ENCODE measurements at regions not wholly inside any gene's neighbourhood (a gene's known extent, or its start where the extent isn't known, plus 50 kb on each side); places are given as distances from the start of the nearest gene placed in this dataset.

DNA sequence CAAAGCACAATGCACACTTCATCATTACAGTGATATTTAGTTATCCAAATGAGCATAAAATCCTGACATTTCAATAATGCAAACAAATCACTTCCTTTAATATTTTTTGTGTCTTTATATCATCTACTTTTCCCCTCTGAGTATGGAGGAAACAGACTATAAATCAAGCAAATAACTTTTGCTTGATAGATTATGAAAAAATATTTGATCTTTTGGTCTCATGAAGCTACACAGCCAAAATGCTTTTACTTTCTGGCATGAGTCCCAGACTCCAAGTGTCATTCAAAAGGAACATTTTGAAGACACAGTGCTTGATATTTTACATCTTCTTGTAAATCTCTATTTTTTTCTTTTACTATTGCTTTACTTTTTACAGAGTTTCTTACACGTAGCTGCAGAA, 215.3 kb upstream of the ROBO1 start:
- TF ChIP-seq EP300 (IDR thresholded peaks at IDR 0.05) (no peak), POLR2AphosphoS5 (IDR thresholded peaks at IDR 0.05) (no peak), POLR2A (IDR thresholded peaks at IDR 0.05) (no peak)
- TF ChIP-seq, protein P1, sequence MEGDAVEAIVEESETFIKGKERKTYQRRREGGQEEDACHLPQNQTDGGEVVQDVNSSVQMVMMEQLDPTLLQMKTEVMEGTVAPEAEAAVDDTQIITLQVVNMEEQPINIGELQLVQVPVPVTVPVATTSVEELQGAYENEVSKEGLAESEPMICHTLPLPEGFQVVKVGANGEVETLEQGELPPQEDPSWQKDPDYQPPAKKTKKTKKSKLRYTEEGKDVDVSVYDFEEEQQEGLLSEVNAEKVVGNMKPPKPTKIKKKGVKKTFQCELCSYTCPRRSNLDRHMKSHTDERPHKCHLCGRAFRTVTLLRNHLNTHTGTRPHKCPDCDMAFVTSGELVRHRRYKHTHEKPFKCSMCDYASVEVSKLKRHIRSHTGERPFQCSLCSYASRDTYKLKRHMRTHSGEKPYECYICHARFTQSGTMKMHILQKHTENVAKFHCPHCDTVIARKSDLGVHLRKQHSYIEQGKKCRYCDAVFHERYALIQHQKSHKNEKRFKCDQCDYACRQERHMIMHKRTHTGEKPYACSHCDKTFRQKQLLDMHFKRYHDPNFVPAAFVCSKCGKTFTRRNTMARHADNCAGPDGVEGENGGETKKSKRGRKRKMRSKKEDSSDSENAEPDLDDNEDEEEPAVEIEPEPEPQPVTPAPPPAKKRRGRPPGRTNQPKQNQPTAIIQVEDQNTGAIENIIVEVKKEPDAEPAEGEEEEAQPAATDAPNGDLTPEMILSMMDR (IDR thresholded peaks at IDR 0.05): no peak
- ATAC-seq: no peak
- H3K9me3 ChIP-seq: no peaks in the 10 kb centered on the region
- H3K36me3 ChIP-seq: no peaks in the 10 kb centered on the region
- H3K4me3 ChIP-seq: no peak overlapping the region
- WGBS, 2 donors (ENCODE audit: low coverage in 1 of 2): 0 to 19% methylated on average over 1 of the region's 1 CpG
- H3K27ac ChIP-seq: no peak overlapping the region
- no peaks in the 10 kb centered on the region for H3K4me1 ChIP-seq
- no peaks in the 10 kb centered on the region for H3K27me3 ChIP-seq

DNA sequence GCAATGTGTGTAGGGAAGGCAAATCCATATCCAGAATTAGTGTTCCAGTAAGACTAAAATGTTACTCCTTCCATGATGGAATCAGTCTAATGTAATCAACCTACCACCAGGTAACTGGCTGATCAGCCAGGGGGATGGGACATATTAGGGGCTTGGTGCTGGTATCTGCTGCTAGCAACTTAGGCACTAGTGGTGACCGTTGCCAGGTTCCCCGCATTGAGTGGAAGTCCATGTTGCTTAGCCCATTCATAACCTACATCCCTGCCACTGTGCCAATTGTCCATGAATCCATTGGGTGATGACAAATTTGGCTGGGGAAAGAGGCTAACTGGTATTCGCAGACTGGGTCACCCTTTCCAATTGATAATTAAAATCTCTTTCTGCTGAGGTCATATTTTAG, 212.2 kb upstream of the ROBO1 start:
- WGBS, 2 donors (ENCODE audit: low coverage in 1 of 2): 75 to 93% methylated on average over 1 to 3 of the region's 3 CpGs
- no peak for ATAC-seq
- H3K36me3 ChIP-seq: no peaks in the 10 kb centered on the region
- TF ChIP-seq, protein P1 (IDR thresholded peaks at IDR 0.05): no peak
- no peak for TF ChIP-seq EP300 (IDR thresholded peaks at IDR 0.05)
- no peak for TF ChIP-seq POLR2A (IDR thresholded peaks at IDR 0.05)
- no peak for TF ChIP-seq POLR2AphosphoS5 (IDR thresholded peaks at IDR 0.05)
- H3K27me3 ChIP-seq: no peaks in the 10 kb centered on the region
- H3K4me1 ChIP-seq: no peaks in the 10 kb centered on the region
- no peak overlapping the region for H3K4me3 ChIP-seq
- H3K9me3 ChIP-seq: no peaks in the 10 kb centered on the region
- H3K27ac ChIP-seq: no peak overlapping the region

DNA sequence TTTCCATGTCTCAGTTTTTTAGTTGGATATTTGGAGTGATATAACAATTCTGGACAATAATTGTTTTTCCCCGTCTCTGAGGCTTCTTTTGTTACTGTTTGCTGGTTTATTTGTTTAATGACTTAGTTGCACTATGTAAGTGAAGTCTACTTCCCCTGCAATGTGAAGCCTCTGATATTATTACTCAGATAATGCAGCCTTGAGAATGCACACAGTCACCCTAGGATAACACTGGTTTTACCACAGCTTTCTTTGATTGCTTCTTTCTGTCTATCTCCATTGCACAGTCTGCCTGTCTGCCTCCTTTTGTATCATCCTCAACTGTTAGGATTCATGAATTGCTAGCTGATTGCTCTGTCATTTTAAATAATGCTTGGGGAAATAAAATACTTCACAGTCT, 208.7 kb upstream of the ROBO1 start:
- no peaks in the 10 kb centered on the region for H3K27me3 ChIP-seq
- H3K4me1 ChIP-seq: no peaks in the 10 kb centered on the region
- no peak overlapping the region for H3K4me3 ChIP-seq
- no peaks in the 10 kb centered on the region for H3K9me3 ChIP-seq
- WGBS, 2 donors (ENCODE audit: low coverage in 1 of 2): 78% methylated on average over 1 of the region's 1 CpG; no CpG with 5 or more reads in 1 of the 2 donors
- TF ChIP-seq POLR2A (IDR thresholded peaks at IDR 0.05) (no peak), EP300 (IDR thresholded peaks at IDR 0.05) (no peak), POLR2AphosphoS5 (IDR thresholded peaks at IDR 0.05) (no peak)
- TF ChIP-seq, protein P1 (IDR thresholded peaks at IDR 0.05): no peak
- ATAC-seq: no peak
- no peaks in the 10 kb centered on the region for H3K36me3 ChIP-seq
- H3K27ac ChIP-seq: no peak overlapping the region

DNA sequence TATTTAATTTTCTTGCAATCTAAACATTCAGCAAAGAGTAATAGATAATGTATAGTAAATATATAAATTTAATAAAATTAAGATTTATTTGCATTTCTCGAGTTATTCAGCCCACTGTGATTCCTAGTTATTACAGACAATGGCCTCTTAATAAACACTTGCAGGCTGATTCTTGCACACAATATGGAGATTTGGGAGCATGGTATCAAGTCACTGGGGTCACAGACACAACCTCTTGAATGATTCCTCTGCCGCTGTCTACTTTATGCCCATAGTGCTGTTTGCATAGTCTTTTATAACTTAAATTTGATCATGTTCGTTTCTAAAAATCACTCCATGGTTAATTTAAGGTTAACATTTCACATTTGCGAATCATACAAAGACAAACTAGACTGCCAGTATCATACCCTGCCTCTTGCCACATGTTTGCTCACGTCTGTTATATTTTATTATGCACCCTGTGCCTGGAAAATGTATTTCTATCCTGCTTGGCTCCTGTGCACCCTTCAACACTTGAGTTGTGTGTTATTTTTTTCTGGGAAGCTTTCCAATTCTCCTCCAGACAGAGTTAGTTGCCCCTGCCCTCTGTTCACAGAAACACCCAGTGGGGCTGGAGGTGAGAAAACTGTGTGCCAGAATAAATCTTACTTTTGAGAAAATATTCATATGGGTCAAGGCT, 206.3 kb upstream of the ROBO1 start:
- TF ChIP-seq, protein P1 (IDR thresholded peaks at IDR 0.05): no peak
- TF ChIP-seq POLR2A (IDR thresholded peaks at IDR 0.05): no peak
- TF ChIP-seq EP300 (IDR thresholded peaks at IDR 0.05): no peak
- no peak for TF ChIP-seq POLR2AphosphoS5 (IDR thresholded peaks at IDR 0.05)
- H3K27me3 ChIP-seq: no peaks in the 10 kb centered on the region
- 56 to 65% methylated on average over 5 of the region's 5 CpGs for WGBS, 2 donors (ENCODE audit: low coverage in 1 of 2)
- H3K9me3 ChIP-seq: no peaks in the 10 kb centered on the region
- H3K27ac ChIP-seq: no peak overlapping the region
- no peaks in the 10 kb centered on the region for H3K4me1 ChIP-seq
- H3K4me3 ChIP-seq: no peak overlapping the region
- no peak for ATAC-seq
- H3K36me3 ChIP-seq: no peaks in the 10 kb centered on the region

DNA sequence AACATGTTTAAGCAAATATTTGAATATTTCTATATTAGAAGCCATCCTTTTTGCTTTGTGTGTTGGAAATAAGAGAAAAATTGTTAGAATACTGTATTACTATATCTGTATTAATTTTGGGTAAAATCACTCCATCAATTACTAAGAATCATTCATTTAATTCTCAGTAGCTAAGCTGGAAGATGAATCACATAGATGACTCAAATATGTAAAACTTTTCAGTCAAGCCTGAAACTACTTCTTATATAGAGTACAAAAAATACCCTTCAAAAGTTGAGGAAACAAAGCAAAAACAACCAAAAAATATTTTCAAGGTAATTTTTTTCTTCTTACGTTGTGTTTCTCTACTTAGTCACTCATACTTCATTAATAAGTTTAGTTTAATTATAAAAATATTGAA, 205.7 kb upstream of the ROBO1 start:
- TF ChIP-seq POLR2A (IDR thresholded peaks at IDR 0.05): no peak
- no peak for TF ChIP-seq POLR2AphosphoS5 (IDR thresholded peaks at IDR 0.05)
- TF ChIP-seq EP300 (IDR thresholded peaks at IDR 0.05): no peak
- TF ChIP-seq, protein P1 (IDR thresholded peaks at IDR 0.05): no peak
- Histone ChIP-seq H3K36me3 (no peaks in the 10 kb centered on the region), H3K9me3 (no peaks in the 10 kb centered on the region), H3K27me3 (no peaks in the 10 kb centered on the region), H3K4me1 (no peaks in the 10 kb centered on the region), H3K27ac (no peak overlapping the region), H3K4me3 (no peak overlapping the region)
- 90 to 92% methylated on average over 1 of the region's 1 CpG for WGBS, 2 donors (ENCODE audit: low coverage in 1 of 2)
- ATAC-seq: no peak

Measured in gastroesophageal sphincter (tissue), 4 donors.